HFFc6 (cell line): ENCODE measurements at regions not wholly inside any gene's neighbourhood (a gene's known extent, or its start where the extent isn't known, plus 50 kb on each side); places are given as distances from the start of the nearest gene placed in this dataset.

ENCODE experiments used
- DNase-seq: peaks from one replicate; pipeline ENCODE4 v3.0.0-alpha.2; 2018
- H3K27ac Mint-ChIP-seq: 2 replicates; pipeline ENCODE4 v1.8.0; 2020; ENCODE audit warnings: mild to moderate bottlenecking, mixed read lengths
- H3K27me3 Mint-ChIP-seq: 2 replicates; pipeline ENCODE4 v1.8.0; 2021; ENCODE audit warnings: mild to moderate bottlenecking, moderate library complexity, mixed read lengths; ENCODE audit not compliant: insufficient read depth
- H3K36me3 Mint-ChIP-seq: 2 replicates; pipeline ENCODE4 v1.8.0; 2021; ENCODE audit warnings: low read depth, mixed read lengths
- H3K4me1 Mint-ChIP-seq: 2 replicates; pipeline ENCODE4 v1.8.0; 2020; ENCODE audit warnings: low read depth, mixed read lengths
- H3K4me3 Mint-ChIP-seq: 2 replicates; pipeline ENCODE4 v1.8.0; 2020; ENCODE audit warnings: mild to moderate bottlenecking, moderate library complexity, mixed read lengths
- H3K9me3 Mint-ChIP-seq: 2 replicates; pipeline ENCODE4 v1.8.0; 2020; ENCODE audit warnings: mild to moderate bottlenecking, mixed read lengths
- CTCF ChIP-seq: fragments of 200-600 bp; sonication (generic); IDR thresholded peaks from 2 replicates; pipeline ENCODE4 v1.5.0; 2021; ENCODE audit warnings: antibody characterized with exemption, mild to moderate bottlenecking

GRCh38 chr3:180492047-180492446 is 109.9 kb upstream of the TTC14 start:
- DNase-seq = no peak
- Mint-ChIP-seq H3K9me3 (peaks cover 6% of the 10 kb centered on the region; the same call in 1 of the 2 replicates), H3K4me3 (no peak overlapping the region), H3K4me1 (peaks cover 6% of the 10 kb centered on the region; the same call in 1 of the 2 replicates), H3K27ac (no peak overlapping the region), H3K36me3 (peaks cover 7% of the 10 kb centered on the region), H3K27me3 (no peaks in the 10 kb centered on the region; the same call in 1 of the 2 replicates)
- no peak for TF ChIP-seq CTCF

GRCh38 chr3:180496995-180497394 is 105.0 kb upstream of the TTC14 start:
- Mint-ChIP-seq H3K4me3 (no peak overlapping the region), H3K27me3 (no peaks in the 10 kb centered on the region), H3K27ac (no peak overlapping the region)

GRCh38 chr3:180516368-180516767 is 85.6 kb upstream of the TTC14 start:
- TF ChIP-seq CTCF = no peak
- H3K9me3 Mint-ChIP-seq = peaks cover 21% of the 10 kb centered on the region
- H3K27me3 Mint-ChIP-seq = peaks cover 1% of the 10 kb centered on the region
- no peak overlapping the region for H3K27ac Mint-ChIP-seq
- H3K4me3 Mint-ChIP-seq = no peak overlapping the region
- no peak for DNase-seq
- peaks cover 11% of the 10 kb centered on the region for H3K4me1 Mint-ChIP-seq
- H3K36me3 Mint-ChIP-seq = peaks cover 18% of the 10 kb centered on the region

More at GRCh38 chr3:180496995-180497394, 105.0 kb upstream of the TTC14 start:
- Mint-ChIP-seq H3K9me3 (peaks cover 33% of the 10 kb centered on the region), H3K36me3 (peaks cover 30% of the 10 kb centered on the region), H3K4me1 (peaks cover 6% of the 10 kb centered on the region; the same call in 1 of the 2 replicates)
- DNase-seq = no peak
- TF ChIP-seq CTCF = no peak

- Mint-ChIP-seq H3K4me1 (no peaks in the 10 kb centered on the region; the same call in 1 of the 2 replicates), H3K9me3 (peaks cover 14% of the 10 kb centered on the region), H3K36me3 (peaks cover 30% of the 10 kb centered on the region), H3K27me3 (peaks cover 1% of the 10 kb centered on the region), H3K4me3 (no peak overlapping the region), H3K27ac (no peak overlapping the region)
- no peak for TF ChIP-seq CTCF
- DNase-seq = no peak
These were observed 78.9 kb upstream of the TTC14 start for GRCh38 chr3:180523040-180523439.

GRCh38 chr3:180528843-180529242 is 73.1 kb upstream of the TTC14 start:
- Mint-ChIP-seq H3K4me1 (peaks cover 26% of the 10 kb centered on the region), H3K4me3 (no peak overlapping the region), H3K27ac (no peak overlapping the region), H3K27me3 (no peaks in the 10 kb centered on the region), H3K36me3 (peaks cover 26% of the 10 kb centered on the region; the same call in 1 of the 2 replicates), H3K9me3 (peaks cover 11% of the 10 kb centered on the region)
- no peak for TF ChIP-seq CTCF
- no peak for DNase-seq

- TF ChIP-seq CTCF = no peak
- Mint-ChIP-seq H3K4me1 (peaks cover 32% of the 10 kb centered on the region), H3K27me3 (no peaks in the 10 kb centered on the region), H3K36me3 (peaks cover 26% of the 10 kb centered on the region; the same call in 1 of the 2 replicates), H3K27ac (no peak overlapping the region), H3K4me3 (no peak overlapping the region), H3K9me3 (peaks cover 11% of the 10 kb centered on the region)
- DNase-seq = no peak
These were observed 72.2 kb upstream of the TTC14 start for GRCh38 chr3:180529778-180530177.
